Prostate gland (tissue), 2 donors: ENCODE measurements at regions not wholly inside any gene's neighbourhood (a gene's known extent, or its start where the extent isn't known, plus 50 kb on each side); places are given as distances from the start of the nearest gene placed in this dataset.
"Not testable (repeated sequence)": the region's sequence is repeated elsewhere in the genome, so short reads cannot be mapped to it uniquely, and the experiment has no call there.

Source experiments
- DNase-seq: peaks from one replicate; pipeline ENCODE4 v3.0.0-alpha.2; 2019; ENCODE audit warnings: low spot score
- H3K27ac ChIP-seq, 2 donors: fragments of 200-600 bp; sonication (generic); 2 replicates each; pipeline ENCODE4 v1.5.1; 2017 to 2019
- H3K27me3 ChIP-seq: fragments of 200-600 bp; sonication (generic); replicated peaks from 2 replicates; pipeline ENCODE4 v1.5.1; 2019; ENCODE audit not compliant: insufficient read depth
- H3K36me3 ChIP-seq, 2 donors: fragments of 200-600 bp; sonication (generic); 1 replicate in 1 of 2; 2 replicates in 1 of 2; pipeline versions ENCODE4 v1.5.1 to v1.8.1; 2017 to 2019
- H3K4me1 ChIP-seq: fragments of 200-600 bp; sonication (generic); replicated peaks from 2 replicates; pipeline ENCODE4 v1.5.1; 2019
- H3K4me3 ChIP-seq, 2 donors: fragments of 200-600 bp; sonication (generic); 2 replicates each; pipeline ENCODE4 v1.5.1; 2017 to 2019
- H3K9me3 ChIP-seq: fragments of 200-600 bp; sonication (generic); 2 replicates; pipeline ENCODE4 v1.5.1; 2017
- CTCF ChIP-seq, 4 experiments: fragments of 200-600 bp in 2 of 4; fragments of 450-650 bp in 2 of 4; sonication (generic) in 2 of 4; IDR thresholded peaks; 1 replicate in 3 of 4; 2 replicates in 1 of 4; pipeline ENCODE4 v1.5.1; 2016 to 2019; ENCODE audit warnings: antibody characterized with exemption in 4 of 4, mild to moderate bottlenecking in 2 of 4, moderate library complexity in 2 of 4
- POLR2A ChIP-seq: fragments of 450-650 bp; IDR thresholded peaks from one replicate; pipeline ENCODE4 v1.6.1; 2016; ENCODE audit warnings: antibody characterized with exemption, mild to moderate bottlenecking
- POLR2AphosphoS5 ChIP-seq: sonication (generic); formaldehyde crosslinking; IDR thresholded peaks from one replicate; pipeline ENCODE4 v1.6.1; 2017; ENCODE audit warnings: antibody characterized with exemption
- WGBS: methylation state at CpG from one replicate; pipeline ENCODE4 v1.1.5; 2018; 5-methylcytosine and 5-hydroxymethylcytosine counted together
- intact Hi-C: fragments of 100-400 bp; cut with DNase I; formaldehyde crosslinking; loops from one replicate; pipeline ENCODE4 v1.14.2; 2022

GRCh38 chr5:92208265-92208664, 825.1 kb upstream of the ARRDC3 start:
- TF ChIP-seq POLR2A, result no peak
- TF ChIP-seq CTCF (IDR thresholded peaks at IDR 0.05), result no peak
- TF ChIP-seq POLR2AphosphoS5, result no peak
- no peaks in the 10 kb centered on the region for H3K4me1 ChIP-seq
- H3K9me3 ChIP-seq, result no peaks in the 10 kb centered on the region
- no peaks in the 10 kb centered on the region for H3K27me3 ChIP-seq
- no peaks in the 10 kb centered on the region for H3K36me3 ChIP-seq
- 92% methylated on average over 3 of the region's 3 CpGs for WGBS
- intact Hi-C loops, result no loop called here
- no peak overlapping the region for H3K4me3 ChIP-seq
- H3K27ac ChIP-seq, result no peak overlapping the region
- no peak for DNase-seq

DNA sequence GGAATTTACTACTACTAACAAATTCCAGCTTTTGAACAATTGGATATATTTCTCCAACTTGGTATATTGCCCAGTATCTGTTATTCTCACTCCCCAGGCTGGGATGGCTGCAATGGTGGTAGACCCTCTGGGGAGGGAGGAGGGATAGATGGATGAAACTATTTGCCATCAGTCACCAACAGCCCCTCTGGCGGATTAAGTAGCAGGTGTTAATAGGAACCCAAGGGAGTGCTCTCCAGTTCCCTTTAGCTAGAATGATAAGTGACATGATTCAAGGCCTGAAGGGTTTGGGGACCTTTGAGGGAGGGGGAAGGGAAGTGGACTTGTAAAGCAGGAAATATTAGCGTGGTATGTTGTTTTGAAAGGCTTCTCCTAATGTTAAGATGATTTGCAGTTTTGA, 824.0 kb upstream of the ARRDC3 start:
- no peak for DNase-seq
- H3K9me3 ChIP-seq, result no peaks in the 10 kb centered on the region
- H3K36me3 ChIP-seq, result no peaks in the 10 kb centered on the region
- no peak overlapping the region for H3K4me3 ChIP-seq
- no peaks in the 10 kb centered on the region for H3K27me3 ChIP-seq
- WGBS, result 67% methylated on average over 2 of the region's 2 CpGs
- no peaks in the 10 kb centered on the region for H3K4me1 ChIP-seq
- intact Hi-C loops, result no loop called here
- TF ChIP-seq POLR2A, result no peak
- TF ChIP-seq CTCF (IDR thresholded peaks at IDR 0.05), result no peak
- TF ChIP-seq POLR2AphosphoS5, result no peak
- no peak overlapping the region for H3K27ac ChIP-seq

DNA sequence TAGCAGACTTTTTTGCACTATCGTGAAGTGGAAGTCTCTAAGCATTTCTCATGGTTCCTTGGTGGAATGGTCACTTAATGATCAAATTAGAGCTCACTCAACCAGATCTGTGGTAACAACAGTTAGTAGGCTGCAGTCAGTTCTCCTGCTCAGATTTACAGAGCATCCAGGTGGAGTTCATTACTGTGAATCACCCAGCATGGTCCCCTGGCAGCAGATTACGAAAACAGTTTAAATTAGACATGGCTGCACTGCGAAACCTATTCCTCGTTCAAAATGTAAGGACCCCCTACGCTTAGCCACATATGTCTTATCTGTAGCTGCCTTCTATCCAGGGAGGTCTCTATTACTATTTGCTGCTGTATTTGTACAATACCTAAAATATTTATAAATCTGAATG, 823.6 kb upstream of the ARRDC3 start:
- Histone ChIP-seq H3K4me3 (no peak overlapping the region), H3K9me3 (no peaks in the 10 kb centered on the region), H3K27me3 (no peaks in the 10 kb centered on the region), H3K36me3 (no peaks in the 10 kb centered on the region), H3K27ac (no peak overlapping the region), H3K4me1 (no peaks in the 10 kb centered on the region)
- TF ChIP-seq POLR2A, result no peak
- TF ChIP-seq POLR2AphosphoS5, result no peak
- intact Hi-C loops, result no loop called here
- DNase-seq, result no peak
- WGBS, result 90% methylated on average over 5 of the region's 5 CpGs

- H3K27me3 ChIP-seq, H3K4me3 ChIP-seq, H3K27ac ChIP-seq, H3K9me3 ChIP-seq, H3K4me1 ChIP-seq, intact Hi-C loops, H3K36me3 ChIP-seq, DNase-seq: not testable (repeated sequence)
- 95% methylated on average over 27 of the region's 27 CpGs for WGBS
Observed at GRCh38 chr5:92199035-92199434, 815.9 kb upstream of the ARRDC3 start.

DNA sequence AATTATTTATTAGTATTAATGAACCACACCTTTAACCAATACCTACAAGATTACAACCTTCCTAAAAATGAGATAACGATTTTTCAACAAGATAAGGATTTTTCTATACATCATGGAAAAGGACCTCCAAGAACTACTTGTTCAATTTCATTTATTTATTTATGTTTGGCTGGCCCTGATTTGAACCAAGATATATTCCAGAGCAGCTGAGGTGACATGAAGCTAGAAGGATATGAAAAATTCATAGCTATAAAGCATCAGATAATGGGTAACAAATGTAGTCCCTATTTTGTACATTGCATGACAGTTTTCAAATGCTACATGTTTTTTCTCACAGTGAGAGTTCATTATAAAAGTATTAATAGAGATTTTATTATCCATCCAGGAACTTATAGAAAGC, 798.5 kb upstream of the ARRDC3 start:
- Histone ChIP-seq H3K27ac (no peak overlapping the region), H3K9me3 (no peaks in the 10 kb centered on the region), H3K4me1 (no peaks in the 10 kb centered on the region), H3K27me3 (no peaks in the 10 kb centered on the region), H3K36me3 (no peaks in the 10 kb centered on the region), H3K4me3 (no peak overlapping the region)
- no peak for TF ChIP-seq POLR2AphosphoS5
- TF ChIP-seq POLR2A, result no peak
- no peak for TF ChIP-seq CTCF (IDR thresholded peaks at IDR 0.05)
- intact Hi-C loops, result no loop called here
- 34% methylated on average over 1 of the region's 1 CpG for WGBS
- no peak for DNase-seq

- Histone ChIP-seq H3K4me3 (no peak overlapping the region), H3K27ac (no peak overlapping the region), H3K4me1 (no peaks in the 10 kb centered on the region), H3K9me3 (no peaks in the 10 kb centered on the region), H3K27me3 (no peaks in the 10 kb centered on the region), H3K36me3 (no peaks in the 10 kb centered on the region)
- intact Hi-C loops, result no loop called here
- TF ChIP-seq POLR2AphosphoS5, result no peak
- TF ChIP-seq POLR2A, result no peak
- no peak for TF ChIP-seq CTCF (IDR thresholded peaks at IDR 0.05)
- no peak for DNase-seq
Observed at GRCh38 chr5:92180391-92180790, 797.3 kb upstream of the ARRDC3 start.
